ENCODE measurements at regions not wholly inside any gene's neighbourhood (a gene's known extent, or its start where the extent isn't known, plus 50 kb on each side); places are given as distances from the start of the nearest gene placed in this dataset.

DNA sequence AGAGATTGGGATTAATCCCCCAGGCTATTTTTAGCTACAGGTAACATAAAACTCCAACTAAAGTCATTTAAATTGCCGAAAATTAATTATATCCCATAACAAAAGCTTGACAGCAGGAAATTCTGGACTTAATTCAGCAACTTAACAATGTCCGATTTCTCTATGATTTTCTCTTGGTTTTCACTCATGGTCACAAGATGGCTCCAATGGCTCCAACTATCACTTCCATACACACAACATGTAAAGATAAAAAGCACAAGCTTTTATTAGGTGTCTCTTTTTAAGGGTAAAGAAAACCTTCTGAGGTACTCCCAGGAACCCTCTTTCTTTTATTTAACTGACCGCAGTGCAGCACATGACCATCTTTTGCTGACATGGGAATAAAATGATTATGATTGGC, 363.5 kb upstream of the PTBP2 start:
- H3K27ac ChIP-seq (ENCODE audit: control insufficient read depth, insufficient read depth, low read length) = no peak overlapping the region
- H3K79me2 ChIP-seq (ENCODE audit: control insufficient read depth, insufficient read depth, low read length) = no peaks in the 10 kb centered on the region
- H3K9ac ChIP-seq (ENCODE audit: control insufficient read depth, extremely low read depth, insufficient read depth, low read length) = no peak overlapping the region
- peaks cover 20% of the 10 kb centered on the region for H3K4me1 ChIP-seq (ENCODE audit: control insufficient read depth, extremely low read depth, insufficient read depth, low read length)
- no peaks in the 10 kb centered on the region for H4K20me1 ChIP-seq (ENCODE audit: control insufficient read depth, extremely low read depth, insufficient read depth, low read length)
- no peak for DNase-seq (ENCODE audit: low read depth, low spot score)
- no peaks in the 10 kb centered on the region for H3K36me3 ChIP-seq (ENCODE audit: control insufficient read depth in 2 of 2, extremely low read depth in 1 of 2, insufficient read depth in 2 of 2, low read length in 2 of 2)
- no peak overlapping the region for H3K4me2 ChIP-seq (ENCODE audit: control insufficient read depth, extremely low read depth, insufficient read depth, low read depth, low read length)
- dilution Hi-C loops (cut with MboI; ENCODE audit: extremely low pct_ligation_motif_present, low sequenced_read_pairs) = no loop called here
- FAIRE-seq = no peak
- no peak overlapping the region for H2AFZ ChIP-seq (ENCODE audit: control insufficient read depth, low read length)
- no peaks in the 10 kb centered on the region for H3K27me3 ChIP-seq (ENCODE audit: control insufficient read depth, extremely low read depth, insufficient read depth, low read length)
- no peak for TF ChIP-seq CTCF (optimal IDR thresholded peaks at IDR 0.05 in 1 of 3, IDR thresholded peaks at IDR 0.05 in 1 of 3, conservative IDR thresholded peaks at IDR 0.05 in 1 of 3; ENCODE audit: extremely low read depth in 1 of 3, insufficient read depth in 2 of 3, low read length in 3 of 3)
- H3K9me3 ChIP-seq (ENCODE audit: control insufficient read depth, low read depth, low read length) = no peaks in the 10 kb centered on the region
- H3K9me1 ChIP-seq (ENCODE audit: control insufficient read depth, extremely low read depth, insufficient read depth, low read length) = no peaks in the 10 kb centered on the region
- no peak overlapping the region for H3K4me3 ChIP-seq (ENCODE audit: control insufficient read depth in 2 of 3, extremely low read depth in 1 of 3, insufficient read depth in 2 of 3, low read depth in 1 of 3, low read length in 3 of 3)

GRCh38 chr1:96360036-96360795, 361.4 kb upstream of the PTBP2 start:
- DNase-seq (ENCODE audit: low read depth, low spot score) = no peak
- no peak overlapping the region for H3K4me2 ChIP-seq (ENCODE audit: control insufficient read depth, extremely low read depth, insufficient read depth, low read depth, low read length)
- TF ChIP-seq CTCF (optimal IDR thresholded peaks at IDR 0.05 in 1 of 3, IDR thresholded peaks at IDR 0.05 in 1 of 3, conservative IDR thresholded peaks at IDR 0.05 in 1 of 3; ENCODE audit: extremely low read depth in 1 of 3, insufficient read depth in 2 of 3, low read length in 3 of 3) = no peak
- TF ChIP-seq EZH2 (IDR thresholded peaks at IDR 0.05; ENCODE audit: low read length) = no peak
- peaks cover 29% of the 10 kb centered on the region for H3K4me1 ChIP-seq (ENCODE audit: control insufficient read depth, extremely low read depth, insufficient read depth, low read length)
- dilution Hi-C loops (cut with MboI; ENCODE audit: extremely low pct_ligation_motif_present, low sequenced_read_pairs) = no loop called here
- no peaks in the 10 kb centered on the region for H4K20me1 ChIP-seq (ENCODE audit: control insufficient read depth, extremely low read depth, insufficient read depth, low read length)
- no peaks in the 10 kb centered on the region for H3K9me3 ChIP-seq (ENCODE audit: control insufficient read depth, low read depth, low read length)
- no peaks in the 10 kb centered on the region for H3K36me3 ChIP-seq (ENCODE audit: control insufficient read depth in 2 of 2, extremely low read depth in 1 of 2, insufficient read depth in 2 of 2, low read length in 2 of 2)
- H3K27me3 ChIP-seq (ENCODE audit: control insufficient read depth, extremely low read depth, insufficient read depth, low read length) = no peaks in the 10 kb centered on the region
- H3K4me3 ChIP-seq (ENCODE audit: control insufficient read depth in 2 of 3, extremely low read depth in 1 of 3, insufficient read depth in 2 of 3, low read depth in 1 of 3, low read length in 3 of 3) = no peak overlapping the region
- FAIRE-seq = peak; percentile 43
- no peak overlapping the region for H2AFZ ChIP-seq (ENCODE audit: control insufficient read depth, low read length)
- no peak overlapping the region for H3K27ac ChIP-seq (ENCODE audit: control insufficient read depth, insufficient read depth, low read length)
- H3K9me1 ChIP-seq (ENCODE audit: control insufficient read depth, extremely low read depth, insufficient read depth, low read length) = no peaks in the 10 kb centered on the region
- no peaks in the 10 kb centered on the region for H3K79me2 ChIP-seq (ENCODE audit: control insufficient read depth, insufficient read depth, low read length)
- H3K9ac ChIP-seq (ENCODE audit: control insufficient read depth, extremely low read depth, insufficient read depth, low read length) = no peak overlapping the region

Measured in keratinocyte (primary cell).